ENCODE measurements at regions not wholly inside any gene's neighbourhood (a gene's known extent, or its start where the extent isn't known, plus 50 kb on each side); places are given as distances from the start of the nearest gene placed in this dataset.

DNA sequence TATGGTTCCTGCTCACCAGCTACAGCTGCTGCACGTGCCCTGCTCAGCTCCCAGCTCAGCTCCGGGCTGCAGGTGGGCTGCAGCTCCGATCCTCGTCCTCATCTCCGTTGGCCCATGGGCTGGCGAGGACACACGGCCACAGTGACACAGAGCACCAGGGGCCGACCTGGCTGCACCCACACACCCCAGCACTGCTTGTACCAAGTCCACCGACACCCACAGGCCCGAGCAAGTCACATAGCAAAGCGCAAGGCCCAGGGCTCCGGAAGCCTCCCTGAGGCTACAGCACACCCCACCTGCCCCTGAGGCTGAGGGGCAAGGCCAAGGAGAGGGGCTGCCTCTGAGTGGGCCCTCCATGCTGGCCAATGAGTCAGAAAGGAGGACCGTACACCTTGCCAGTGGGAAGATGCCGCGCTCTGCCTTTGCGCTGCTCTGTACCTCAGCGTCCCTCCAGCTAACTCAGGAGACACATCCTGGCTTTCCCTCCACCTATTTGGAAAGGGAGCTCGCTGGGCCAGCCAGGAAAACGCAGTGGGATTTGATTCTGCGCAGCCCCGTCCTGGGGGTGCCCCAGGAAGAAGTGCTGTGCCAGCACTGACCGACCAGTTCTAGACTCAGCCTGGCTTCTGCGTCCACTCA, 124.8 kb downstream of the SIK1 start:
- DNase-seq (ENCODE audit: low spot score), result no peak

DNA sequence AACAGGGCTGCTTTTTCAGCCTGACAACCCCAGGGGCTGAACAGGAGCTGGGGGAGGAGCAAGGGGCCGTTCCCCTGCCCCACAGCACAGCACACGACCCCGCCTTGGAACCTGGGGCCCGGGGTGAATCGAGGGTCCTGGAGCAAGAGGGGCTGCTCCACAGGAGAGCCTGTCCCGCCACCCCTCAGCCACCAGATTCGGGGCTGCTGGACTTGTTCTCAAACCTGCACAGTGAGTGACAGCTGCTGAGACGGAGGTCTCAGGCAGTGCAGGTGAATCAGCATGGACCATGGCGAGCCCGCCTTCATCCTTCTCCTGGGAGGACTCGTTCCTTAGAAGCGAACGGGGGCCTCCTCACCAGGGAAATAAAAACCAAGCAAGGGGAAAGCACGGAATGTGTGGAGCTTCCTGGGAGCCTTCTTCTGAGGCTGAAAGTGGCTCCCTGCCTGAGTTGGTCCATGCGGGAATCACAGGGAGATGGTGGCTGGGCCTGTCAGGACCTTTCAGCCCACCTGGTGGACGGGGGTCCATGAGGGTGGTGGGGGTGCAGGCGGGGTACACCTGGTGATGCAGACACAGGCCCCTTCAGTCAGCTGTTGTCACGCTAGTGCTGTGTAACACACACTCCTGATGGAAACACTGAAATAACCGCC, 125.4 kb downstream of the SIK1 start:
- no peak for DNase-seq (ENCODE audit: low spot score)

DNA sequence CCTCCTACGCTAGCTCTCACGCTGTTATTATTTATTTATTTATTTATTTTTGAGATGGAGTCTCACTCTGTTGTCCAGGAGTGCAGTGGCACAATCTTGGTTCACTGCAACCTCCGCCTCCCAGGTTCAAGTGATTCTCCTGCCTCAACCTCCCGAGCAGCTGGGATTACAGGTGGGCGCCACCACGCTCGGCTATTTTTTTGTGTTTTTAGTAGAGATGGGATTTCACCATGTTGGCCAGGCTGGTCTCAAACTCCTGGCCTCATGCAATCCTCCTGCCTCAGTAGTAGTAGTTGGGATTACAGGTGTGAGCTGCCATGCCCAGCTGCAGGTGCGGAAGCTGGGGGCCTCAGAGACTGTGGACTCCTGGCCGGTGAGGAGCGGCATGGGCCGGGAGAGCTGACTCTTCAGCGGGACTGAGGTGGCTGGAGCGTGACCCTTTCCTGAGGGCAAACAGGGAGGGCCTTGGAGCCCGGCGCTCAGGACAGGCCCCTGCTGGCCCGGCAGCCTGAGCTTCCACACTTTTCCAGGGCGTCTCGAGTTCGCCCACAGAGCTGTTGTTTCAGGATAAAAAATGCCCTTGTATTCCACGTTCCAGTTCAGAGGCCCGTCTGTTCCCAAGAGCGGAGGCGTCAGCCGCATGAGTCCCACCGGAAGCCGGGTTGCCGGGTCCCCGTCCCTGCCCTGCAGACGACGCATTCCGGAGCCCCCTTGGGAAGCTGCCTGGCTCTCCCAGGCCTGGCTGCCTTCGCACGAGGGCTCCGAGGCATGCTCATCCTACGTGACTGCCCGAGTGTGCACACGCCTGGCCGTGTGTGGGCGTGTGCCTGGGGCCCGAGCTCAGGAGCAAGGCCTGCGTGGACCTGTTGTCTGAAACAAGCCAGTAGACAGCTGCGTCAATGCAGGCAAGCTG, 126.2 kb downstream of the SIK1 start:
- DNase-seq (ENCODE audit: low spot score), result peak; percentile 74

- DNase-seq (ENCODE audit: low spot score), result no peak
Measured at GRCh38 chr21:43299441-43300277, 127.3 kb downstream of the SIK1 start.

GRCh38 chr21:43298546-43299440, 128.1 kb downstream of the SIK1 start:
- no peak for DNase-seq (ENCODE audit: low spot score)

- DNase-seq (ENCODE audit: low spot score), result no peak
Measured at GRCh38 chr21:43297989-43298388, 128.9 kb downstream of the SIK1 start.

DNA sequence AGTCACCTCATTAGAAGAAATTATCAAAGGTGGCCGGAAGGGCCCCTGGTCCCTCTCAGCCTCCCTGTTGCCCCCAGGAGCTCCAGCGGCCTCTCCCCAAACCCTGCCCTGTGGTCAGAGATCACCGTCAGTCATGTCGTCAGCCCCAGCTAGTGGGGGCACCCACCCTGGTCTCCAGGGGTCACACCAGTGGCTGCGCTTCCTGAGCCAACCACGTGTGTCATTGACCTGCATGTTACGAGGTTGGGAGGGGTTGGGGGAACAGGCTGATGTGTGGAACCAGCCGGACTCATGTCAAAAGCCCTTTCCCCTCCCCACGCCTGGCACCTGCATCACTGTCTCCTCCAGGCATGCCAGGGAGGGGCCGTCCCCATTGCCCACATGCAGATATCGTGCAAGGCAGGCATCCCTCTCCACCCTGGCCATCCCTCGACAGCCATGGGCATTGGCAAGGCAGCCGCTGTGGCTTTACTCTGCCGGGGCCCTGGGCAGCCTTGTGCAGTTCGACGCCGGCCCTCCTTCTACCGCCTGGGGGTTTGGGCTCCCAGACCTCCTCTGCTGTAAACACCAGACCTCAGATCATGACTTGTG, 128.7 kb downstream of the CRYAA start:
- DNase-seq (ENCODE audit: low spot score), result no peak

DNA sequence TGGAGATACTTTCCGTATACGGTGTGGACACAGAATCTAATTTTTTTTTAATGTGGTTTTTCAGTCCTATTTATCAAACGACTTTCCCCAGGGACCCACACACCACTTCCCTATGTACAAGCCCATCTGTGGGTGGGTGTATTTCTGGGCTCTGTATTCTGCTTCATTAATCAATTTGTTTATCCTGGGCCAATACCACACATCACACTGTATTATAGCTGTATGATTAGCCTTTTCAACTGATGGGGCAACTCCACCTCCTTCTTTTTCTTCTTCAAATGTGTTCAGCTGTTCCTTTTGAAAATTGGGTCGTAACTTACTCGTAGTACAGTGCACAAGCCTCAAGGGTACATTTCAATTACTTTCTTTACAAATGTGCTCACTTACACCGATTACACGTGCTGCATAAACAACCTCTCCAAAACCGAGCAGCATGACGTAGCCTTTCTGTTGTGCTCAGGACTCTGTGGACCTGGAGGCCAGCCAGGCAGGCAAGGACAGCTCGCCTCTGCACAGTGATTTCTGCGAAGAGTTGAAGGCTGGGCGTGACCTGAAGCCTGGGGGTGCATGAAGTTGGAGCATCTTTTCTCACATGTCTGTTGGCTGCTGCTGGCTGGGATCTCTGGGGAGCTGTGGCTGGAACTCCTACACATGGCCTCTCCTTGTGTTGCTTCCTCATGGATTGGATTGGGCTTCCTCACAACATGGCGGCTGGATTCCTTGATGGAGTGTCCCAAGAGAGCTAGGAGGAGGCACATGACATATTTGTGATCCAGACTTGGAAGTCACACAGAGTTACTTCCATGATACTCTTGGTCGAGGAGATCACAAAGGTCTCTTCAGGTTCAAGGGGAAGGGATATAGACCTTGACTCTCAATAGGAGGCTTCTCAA, 126.5 kb downstream of the CRYAA start:
- DNase-seq (ENCODE audit: low spot score), result no peak

- DNase-seq (ENCODE audit: low spot score), result no peak
Measured at GRCh38 chr21:43294194-43294902, 125.5 kb downstream of the CRYAA start.

- no peak for DNase-seq (ENCODE audit: low spot score)
Measured at GRCh38 chr21:43292866-43293142, 124.0 kb downstream of the CRYAA start.

DNA sequence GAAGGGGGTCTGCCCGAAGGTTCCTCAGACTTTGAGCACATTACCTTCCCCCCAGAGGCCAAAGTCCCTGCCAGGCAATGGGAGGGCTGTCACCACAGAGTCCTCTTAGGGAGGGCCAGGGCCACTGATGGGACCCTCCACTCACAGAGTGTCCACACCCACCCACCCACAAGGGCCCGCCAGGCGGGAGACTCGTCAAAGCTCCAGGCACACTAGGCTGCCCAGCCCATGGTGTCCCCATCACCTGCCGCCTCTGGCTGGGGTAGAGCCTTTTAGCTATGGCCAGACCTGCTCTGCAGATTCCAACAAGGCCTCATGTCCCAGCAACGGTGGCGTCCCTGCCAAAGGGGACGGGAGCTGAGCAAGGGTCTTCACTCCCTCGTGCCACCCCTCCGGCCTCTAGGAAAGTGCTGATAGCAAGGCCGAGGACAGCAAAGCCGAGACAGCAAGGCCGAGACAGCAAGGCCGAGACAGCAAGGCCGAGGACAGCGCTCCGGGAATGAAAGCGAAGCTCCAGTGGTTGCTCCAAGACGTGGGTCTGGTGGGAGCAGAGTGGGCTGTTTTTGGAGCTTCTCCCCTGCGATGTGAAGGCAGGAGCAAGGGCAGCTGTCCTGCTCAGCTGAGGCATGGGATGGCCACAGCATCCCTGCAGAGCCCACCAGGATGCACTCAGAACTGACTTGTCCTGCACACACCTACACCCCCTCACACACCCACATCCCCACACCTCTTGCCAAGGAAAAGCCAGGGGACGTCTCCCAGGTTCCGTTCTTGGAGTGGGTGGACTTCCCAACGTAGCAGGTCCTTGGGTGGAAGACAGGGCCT, 123.4 kb downstream of the CRYAA start:
- DNase-seq (ENCODE audit: low spot score), result no peak

DNA sequence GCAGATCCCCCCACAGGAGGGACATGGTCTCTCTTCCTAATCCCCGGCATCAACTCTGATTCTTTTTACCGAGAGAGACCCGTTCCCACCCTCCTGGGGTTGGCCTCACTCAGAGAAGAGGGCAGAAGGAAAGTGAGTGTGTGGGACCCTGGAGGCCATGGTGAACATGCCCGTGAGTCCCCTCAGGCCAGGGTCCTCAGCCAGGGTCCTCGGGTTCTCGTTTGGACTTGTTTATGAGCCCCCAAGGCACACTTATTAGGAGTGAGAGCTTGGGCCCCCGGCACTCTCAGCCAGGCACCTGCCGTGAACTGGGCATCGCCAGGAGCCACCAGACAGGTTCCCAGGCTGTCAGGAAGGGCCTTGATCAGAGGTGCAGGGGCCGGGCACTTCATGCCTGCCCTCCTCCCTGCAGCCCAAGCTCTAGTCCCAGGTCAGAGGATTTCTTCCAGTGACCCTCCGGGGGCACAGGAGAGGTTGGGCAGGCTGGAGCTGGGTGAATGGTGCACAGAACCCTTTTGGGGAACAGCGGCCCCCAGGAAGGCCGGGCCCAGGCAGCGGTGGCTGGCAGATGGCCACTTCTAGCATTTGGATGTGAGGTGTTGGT, 122.6 kb downstream of the CRYAA start:
- DNase-seq (ENCODE audit: low spot score), result no peak

DNA sequence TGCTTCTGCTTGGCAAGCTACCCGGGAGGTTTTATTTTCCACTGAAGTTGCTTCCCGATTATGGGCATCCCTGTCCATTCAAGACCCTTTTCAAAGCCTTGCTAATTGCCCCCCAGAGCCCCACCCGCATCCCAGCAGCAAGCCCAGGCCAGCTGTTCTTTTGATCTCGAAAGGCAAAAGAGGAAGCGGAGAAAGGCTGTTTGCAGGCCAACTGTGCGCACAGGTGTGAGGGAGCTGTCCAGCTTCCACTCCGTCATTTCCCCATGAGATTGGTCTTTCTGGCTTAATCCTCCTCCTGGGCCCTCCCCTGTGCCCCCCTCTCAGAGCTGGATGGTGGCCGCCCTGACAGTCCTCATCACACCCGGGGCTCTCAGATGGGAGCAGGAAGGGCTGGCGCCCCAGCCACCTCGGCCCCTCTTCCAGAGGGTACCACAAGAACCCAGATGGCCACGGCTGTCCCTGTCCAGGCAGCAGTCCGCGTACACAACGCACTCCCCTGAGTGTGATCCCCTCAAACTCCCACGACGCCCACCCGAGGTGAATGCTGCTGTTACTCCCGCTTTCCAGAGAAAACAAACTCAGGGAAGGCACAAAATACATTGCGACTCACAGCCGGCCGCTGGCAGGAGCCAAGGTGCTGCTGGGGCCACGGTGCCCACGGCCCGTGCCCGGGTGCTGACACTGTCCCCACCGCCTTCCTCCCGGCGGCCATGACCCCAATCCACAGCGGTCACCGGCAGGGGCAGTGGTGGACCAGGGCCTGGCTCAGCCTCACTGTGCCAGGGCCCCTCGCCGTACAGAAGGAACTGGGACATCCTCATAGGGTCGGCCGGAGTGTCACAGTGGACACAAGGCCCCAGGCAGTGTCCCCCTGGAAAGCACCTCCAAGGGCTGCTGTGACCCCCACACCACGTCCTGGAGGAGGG, 121.9 kb downstream of the CRYAA start:
- no peak for DNase-seq (ENCODE audit: low spot score)

DNA sequence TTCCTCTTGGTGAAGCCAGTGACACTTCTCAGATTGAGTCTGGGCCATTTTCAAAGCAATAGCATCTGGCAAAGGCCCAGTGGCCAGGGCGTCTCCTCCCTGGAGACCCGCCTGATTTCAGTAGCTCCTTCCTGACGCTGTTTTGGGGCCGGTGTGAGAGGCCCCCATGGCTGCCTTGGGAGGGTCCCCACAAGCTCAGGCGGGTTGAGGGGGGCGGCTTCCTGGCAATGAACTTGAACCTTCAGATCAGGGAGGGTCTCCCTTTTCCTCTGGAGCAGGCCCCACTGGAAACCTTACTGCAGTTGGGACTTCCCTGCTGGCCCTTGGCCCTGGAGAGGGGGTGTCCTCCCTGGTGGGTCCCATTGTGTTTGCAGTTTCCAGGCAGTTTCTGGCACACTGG, 121.2 kb downstream of the CRYAA start:
- no peak for DNase-seq (ENCODE audit: low spot score)

DNA sequence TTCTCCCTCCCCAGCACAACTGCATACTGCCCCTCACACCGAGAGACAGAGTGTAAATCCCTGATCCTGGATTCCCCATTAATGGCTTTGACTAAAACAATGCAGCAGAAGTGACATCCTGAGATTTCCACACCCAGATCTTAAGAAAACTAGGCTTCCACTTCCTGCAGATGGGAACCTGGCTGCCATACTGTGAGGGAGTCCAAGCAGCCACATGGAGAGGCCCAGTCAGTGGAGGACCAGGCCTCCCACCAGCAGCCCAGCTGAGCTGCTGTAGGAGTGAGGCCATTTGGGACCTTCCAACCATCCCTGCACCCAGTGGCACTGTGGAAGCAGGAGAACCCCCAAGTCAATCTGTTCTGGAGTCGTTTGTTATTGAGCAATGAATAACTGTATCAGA, 120.6 kb downstream of the CRYAA start:
- DNase-seq (ENCODE audit: low spot score), result no peak

- DNase-seq (ENCODE audit: low spot score), result no peak
Measured at GRCh38 chr21:43287795-43288755, 119.3 kb downstream of the CRYAA start.
